GM12878 (cell line): ENCODE measurements at regions not wholly inside any gene's neighbourhood (a gene's known extent, or its start where the extent isn't known, plus 50 kb on each side); places are given as distances from the start of the nearest gene placed in this dataset.

ENCODE experiments used
- ATAC-seq: fragments of 200-7000 bp; cut with Tn5 transposase; 3 replicates; pipeline ENCODE4 v1.9.1; 2020; ENCODE audit warnings: mild to moderate bottlenecking, moderate library complexity
- BruUV-seq: library from RNA; stranded (reverse); fragments of 400-500 nt; replicated peaks from 2 replicates; lab custom pipeline; 2021; lab: Mats Ljungman, UMichigan
- CTCF ChIA-PET: fragments of 300-600 bp; sonication (Branson Sonifier 250); formaldehyde crosslinking; extraction: SDS; loops from one replicate; lab custom pipeline; 2021; ENCODE audit warnings: inconsistent platforms; lab: Yijun Ruan, JAX
- POLR2A ChIA-PET: fragments of 350-600 bp; formaldehyde crosslinking; extraction: SDS; loops from one replicate; lab custom pipeline; 2021; ENCODE audit warnings: inconsistent platforms; lab: Charles Lee
- RAD21 ChIA-PET: fragments of 300-600 bp; sonication (Branson Sonifier 250); formaldehyde crosslinking; loops from one replicate; lab custom pipeline; 2023; ENCODE audit warnings: antibody characterized with exemption; ENCODE audit not compliant: unreplicated experiment; lab: Charles Lee
- SMC1A ChIA-PET: fragments of 300-600 bp; sonication (Branson Sonifier 250); formaldehyde crosslinking; loops from one replicate; lab custom pipeline; 2023; ENCODE audit not compliant: unreplicated experiment, uncharacterized antibody; lab: Charles Lee
- DNase-seq: peaks from one replicate; pipeline ENCODE4 v3.0.0-alpha.2; 2011; ENCODE audit warnings: low read depth, low spot score
- FAIRE-seq: peaks from 3 replicates; lab custom pipeline; 2011; peaks lifted over from hg19 to GRCh38; lab: Jason Lieb, UNC
- H2AFZ ChIP-seq: 2 replicates; pipeline ENCODE4 v1.6.0; 2011; ENCODE audit warnings: low read depth, low read length, control low read depth; ENCODE audit not compliant: control insufficient read depth
- H3K27ac ChIP-seq: 2 replicates; pipeline ENCODE4 v1.5.1; 2011; ENCODE audit warnings: control low read depth; ENCODE audit not compliant: control insufficient read depth, insufficient read depth
- H3K27me3 ChIP-seq, 2 experiments: replicated peaks in 1 of 2; 2 replicates each; pipeline versions ENCODE4 v1.6.0 to v1.6.1; 2011; ENCODE audit warnings: low read length in 1 of 2; ENCODE audit not compliant: control insufficient read depth in 2 of 2, insufficient read depth in 2 of 2
- H3K36me3 ChIP-seq, 2 experiments: 2 replicates each; pipeline ENCODE4 v1.5.1; 2011; ENCODE audit warnings: low read length in 1 of 2; ENCODE audit not compliant: control insufficient read depth in 2 of 2, insufficient read depth in 2 of 2
- H3K4me1 ChIP-seq: 2 replicates; pipeline ENCODE4 v1.6.1; 2011; ENCODE audit warnings: mild to moderate bottlenecking, low read length, moderate library complexity, mixed read lengths; ENCODE audit not compliant: control insufficient read depth, insufficient read depth
- H3K4me2 ChIP-seq: 2 replicates; pipeline ENCODE4 v1.6.0; 2011; ENCODE audit warnings: control low read depth; ENCODE audit not compliant: control insufficient read depth, insufficient read depth
- H3K4me3 ChIP-seq: fragments of 200-600 bp; sonication (generic); 2 replicates; pipeline ENCODE4 v1.5.1; 2016
- H3K79me2 ChIP-seq: 2 replicates; pipeline ENCODE4 v1.6.0; 2011; ENCODE audit warnings: low read length; ENCODE audit not compliant: control insufficient read depth, insufficient read depth
- H3K9ac ChIP-seq: 2 replicates; pipeline ENCODE4 v1.8.0; 2011; ENCODE audit warnings: low read length, control low read depth, mixed read lengths; ENCODE audit not compliant: control insufficient read depth, insufficient read depth
- H3K9me3 ChIP-seq: replicated peaks from 3 replicates; pipeline ENCODE4 v1.5.1; 2011; ENCODE audit warnings: mild to moderate bottlenecking, low read length; ENCODE audit not compliant: control insufficient read depth, insufficient read depth
- H4K20me1 ChIP-seq: 2 replicates; pipeline ENCODE4 v1.6.0; 2011; ENCODE audit not compliant: control insufficient read depth, insufficient read depth
- BACH1 ChIP-seq: fragments of 450-650 bp; IDR thresholded peaks from 2 replicates; pipeline ENCODE4 v1.6.1; 2017; ENCODE audit warnings: mild to moderate bottlenecking, borderline replicate concordance
- BMI1 ChIP-seq: fragments of 450-650 bp; IDR thresholded peaks from 2 replicates; pipeline ENCODE4 v1.6.1; 2016; ENCODE audit warnings: mild to moderate bottlenecking, moderate library complexity, borderline replicate concordance
- CBFB ChIP-seq: IDR thresholded peaks from 2 replicates; pipeline ENCODE4 v1.6.1; 2016; ENCODE audit warnings: antibody characterized with exemption, low read depth
- EED ChIP-seq: sonication (generic); IDR thresholded peaks from 2 replicates; pipeline ENCODE4 v1.6.1; 2016; ENCODE audit warnings: antibody characterized with exemption, low read depth
- EZH2 ChIP-seq: IDR thresholded peaks from 2 replicates; pipeline ENCODE4 v1.6.1; 2012; ENCODE audit warnings: low read depth, mild to moderate bottlenecking, control low read depth, inconsistent platforms, low read length, borderline replicate concordance; ENCODE audit not compliant: control insufficient read depth
- RCOR1 ChIP-seq: conservative IDR thresholded peaks from 2 replicates; pipeline ENCODE4 v1.6.1; 2012; ENCODE audit warnings: low read depth, low read length, improper control_type of control experiment
- SP1 ChIP-seq: IDR thresholded peaks from one replicate; pipeline ENCODE4 v1.6.1; 2011; ENCODE audit warnings: low read depth, low read length
- WGBS: methylation state at CpG from one replicate; pipeline ENCODE4 v1.1.6; 2016; ENCODE audit warnings: low lambda C conversion rate; ENCODE audit not compliant: insufficient replicate concordance, insufficient coverage; ENCODE audit errors: missing lambda C conversion rate; 5-methylcytosine and 5-hydroxymethylcytosine counted together
- in situ Hi-C: fragments of 300-500 bp; cut with MboI; formaldehyde crosslinking; loops from 9 replicates; pipeline ENCODE4 v1.14.3; 2018; ENCODE audit warnings: mixed read lengths
- intact Hi-C: fragments of 100-400 bp; cut with micrococcal nuclease; formaldehyde crosslinking; loops from one replicate; pipeline ENCODE4 v1.14.2; 2022; ENCODE audit not compliant: unreplicated experiment
- TF ChIP-seq, protein P1 (sequence below): fragments of 450-650 bp; formaldehyde crosslinking; IDR thresholded peaks from 2 replicates; pipeline ENCODE4 v1.4.0; 2022; ENCODE audit warnings: mild to moderate bottlenecking, moderate library complexity
- TF ChIP-seq, protein P2 (sequence below): fragments of 150-350 bp; IDR thresholded peaks from 2 replicates; pipeline ENCODE4 v1.6.1; 2014; ENCODE audit warnings: mild to moderate bottlenecking, low read depth, low read length

- no peak overlapping the region for H3K27ac ChIP-seq
- H3K27me3 ChIP-seq: peaks cover 1 to 2% of the 10 kb centered on the region in 2 experiments; a peak in 2 of 4 replicates
- in situ Hi-C loops: no loop called here
- no peak overlapping the region for H2AFZ ChIP-seq
- intact Hi-C loops: no loop called here
- H3K79me2 ChIP-seq: no peaks in the 10 kb centered on the region
- no TSS peak for BruUV-seq
- no peaks in the 10 kb centered on the region for H3K4me1 ChIP-seq
- RAD21 ChIA-PET: no interaction called here
- no peak for FAIRE-seq
- H3K9me3 ChIP-seq: no peaks in the 10 kb centered on the region
- POLR2A ChIA-PET: no interaction called here
- no peaks in the 10 kb centered on the region; the same call in 1 of the 2 replicates for H4K20me1 ChIP-seq
- 25% methylated on average over 17 of the region's 17 CpGs for WGBS
- H3K9ac ChIP-seq: no peak overlapping the region
- CTCF ChIA-PET: no interaction called here
- no peak for ATAC-seq
- H3K4me3 ChIP-seq: no peak overlapping the region
- SMC1A ChIA-PET: no interaction called here
- TF ChIP-seq, protein P1, sequence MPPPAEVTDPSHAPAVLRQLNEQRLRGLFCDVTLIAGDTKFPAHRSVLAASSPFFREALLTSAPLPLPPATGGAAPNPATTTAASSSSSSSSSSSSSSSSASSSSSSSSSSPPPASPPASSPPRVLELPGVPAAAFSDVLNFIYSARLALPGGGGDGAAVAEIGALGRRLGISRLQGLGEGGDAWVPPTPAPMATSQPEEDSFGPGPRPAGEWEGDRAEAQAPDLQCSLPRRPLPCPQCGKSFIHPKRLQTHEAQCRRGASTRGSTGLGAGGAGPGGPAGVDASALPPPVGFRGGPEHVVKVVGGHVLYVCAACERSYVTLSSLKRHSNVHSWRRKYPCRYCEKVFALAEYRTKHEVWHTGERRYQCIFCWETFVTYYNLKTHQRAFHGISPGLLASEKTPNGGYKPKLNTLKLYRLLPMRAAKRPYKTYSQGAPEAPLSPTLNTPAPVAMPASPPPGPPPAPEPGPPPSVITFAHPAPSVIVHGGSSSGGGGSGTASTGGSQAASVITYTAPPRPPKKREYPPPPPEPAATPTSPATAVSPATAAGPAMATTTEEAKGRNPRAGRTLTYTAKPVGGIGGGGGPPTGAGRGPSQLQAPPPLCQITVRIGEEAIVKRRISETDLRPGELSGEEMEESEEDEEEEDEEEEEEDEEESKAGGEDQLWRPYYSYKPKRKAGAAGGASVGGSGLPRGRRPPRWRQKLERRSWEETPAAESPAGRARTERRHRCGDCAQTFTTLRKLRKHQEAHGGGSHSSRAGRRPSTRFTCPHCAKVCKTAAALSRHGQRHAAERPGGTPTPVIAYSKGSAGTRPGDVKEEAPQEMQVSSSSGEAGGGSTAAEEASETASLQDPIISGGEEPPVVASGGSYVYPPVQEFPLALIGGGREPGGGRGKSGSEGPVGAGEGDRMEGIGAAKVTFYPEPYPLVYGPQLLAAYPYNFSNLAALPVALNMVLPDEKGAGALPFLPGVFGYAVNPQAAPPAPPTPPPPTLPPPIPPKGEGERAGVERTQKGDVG (CRISPR knock-in tag): no peak
- TF ChIP-seq CBFB (no peak), EZH2 (no peak), BMI1 (no peak), BACH1 (no peak), RCOR1 (no peak), EED (no peak), SP1 (no peak)
- TF ChIP-seq, protein P2, sequence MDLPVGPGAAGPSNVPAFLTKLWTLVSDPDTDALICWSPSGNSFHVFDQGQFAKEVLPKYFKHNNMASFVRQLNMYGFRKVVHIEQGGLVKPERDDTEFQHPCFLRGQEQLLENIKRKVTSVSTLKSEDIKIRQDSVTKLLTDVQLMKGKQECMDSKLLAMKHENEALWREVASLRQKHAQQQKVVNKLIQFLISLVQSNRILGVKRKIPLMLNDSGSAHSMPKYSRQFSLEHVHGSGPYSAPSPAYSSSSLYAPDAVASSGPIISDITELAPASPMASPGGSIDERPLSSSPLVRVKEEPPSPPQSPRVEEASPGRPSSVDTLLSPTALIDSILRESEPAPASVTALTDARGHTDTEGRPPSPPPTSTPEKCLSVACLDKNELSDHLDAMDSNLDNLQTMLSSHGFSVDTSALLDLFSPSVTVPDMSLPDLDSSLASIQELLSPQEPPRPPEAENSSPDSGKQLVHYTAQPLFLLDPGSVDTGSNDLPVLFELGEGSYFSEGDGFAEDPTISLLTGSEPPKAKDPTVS: no peak
- DNase-seq: no peak
- H3K4me2 ChIP-seq: no peak overlapping the region
- no peaks in the 10 kb centered on the region for H3K36me3 ChIP-seq
Observed at GRCh38 chr2:46814160-46814961, 101.2 kb downstream of the MCFD2 start.
